Hepatocyte (in vitro differentiated cells): ENCODE measurements at regions not wholly inside any gene's neighbourhood (a gene's known extent, or its start where the extent isn't known, plus 50 kb on each side); places are given as distances from the start of the nearest gene placed in this dataset.

Source experiments
- DNase-seq: peaks from one replicate; pipeline ENCODE4 v3.0.0-alpha.2; 2016; ENCODE audit warnings: low spot score
- H2AFZ ChIP-seq: fragments of 200-600 bp; sonication (generic); 2 replicates; pipeline ENCODE4 v1.6.0; 2016; ENCODE audit warnings: antibody characterized with exemption, mild to moderate bottlenecking
- H3K27ac ChIP-seq: fragments of 200-600 bp; sonication (generic); 2 replicates; pipeline ENCODE4 v1.5.1; 2016; ENCODE audit warnings: mild to moderate bottlenecking
- H3K27me3 ChIP-seq: fragments of 200-600 bp; sonication (generic); 2 replicates; pipeline ENCODE4 v1.6.1; 2016
- H3K36me3 ChIP-seq: fragments of 200-600 bp; sonication (generic); replicated peaks from 2 replicates; pipeline ENCODE4 v1.5.1; 2016; ENCODE audit warnings: low read depth; ENCODE audit not compliant: insufficient read depth
- H3K4me1 ChIP-seq: fragments of 200-600 bp; sonication (generic); 2 replicates; pipeline ENCODE4 v1.5.1; 2016; ENCODE audit warnings: mild to moderate bottlenecking, moderate library complexity; ENCODE audit not compliant: insufficient read depth
- H3K4me2 ChIP-seq: fragments of 200-600 bp; sonication (generic); 2 replicates; pipeline ENCODE4 v1.6.0; 2016
- H3K4me3 ChIP-seq: fragments of 200-600 bp; sonication (generic); 2 replicates; pipeline ENCODE4 v1.5.1; 2016; ENCODE audit warnings: mild to moderate bottlenecking
- H3K79me2 ChIP-seq: fragments of 200-600 bp; sonication (generic); 2 replicates; pipeline ENCODE4 v1.6.0; 2017; ENCODE audit warnings: mild to moderate bottlenecking
- H3K9me2 ChIP-seq: fragments of 200-600 bp; sonication (generic); replicated peaks from 2 replicates; pipeline ENCODE4 v1.6.0; 2017; ENCODE audit warnings: mild to moderate bottlenecking; ENCODE audit not compliant: insufficient read depth
- H3K9me3 ChIP-seq: fragments of 200-600 bp; sonication (generic); 2 replicates; pipeline ENCODE4 v1.5.1; 2016; ENCODE audit warnings: low read depth, mild to moderate bottlenecking
- H4K20me1 ChIP-seq: fragments of 200-600 bp; sonication (generic); 2 replicates; pipeline ENCODE4 v1.6.0; 2016; ENCODE audit warnings: mild to moderate bottlenecking; ENCODE audit not compliant: insufficient read depth, poor library complexity, severe bottlenecking
- EZH2 ChIP-seq: fragments of 200-600 bp; sonication (generic); IDR thresholded peaks from 2 replicates; pipeline ENCODE4 v1.6.1; 2016; ENCODE audit warnings: antibody characterized with exemption, mild to moderate bottlenecking, borderline replicate concordance
- EZH2phosphoT487 ChIP-seq: fragments of 200-600 bp; sonication (generic); IDR thresholded peaks from one replicate; pipeline ENCODE4 v1.6.1; 2018; ENCODE audit warnings: antibody characterized with exemption, mild to moderate bottlenecking, low read depth, moderate library complexity; ENCODE audit not compliant: unreplicated experiment, severe bottlenecking
- WGBS: methylation state at CpG from one replicate; pipeline ENCODE4 v1.1.6; 2016; ENCODE audit warnings: low lambda C conversion rate; ENCODE audit errors: missing lambda C conversion rate; 5-methylcytosine and 5-hydroxymethylcytosine counted together
- TF ChIP-seq, protein P1 (sequence below): fragments of 200-600 bp; sonication (generic); IDR thresholded peaks from 2 replicates; pipeline ENCODE4 v1.5.1; 2016; ENCODE audit warnings: antibody characterized with exemption, mild to moderate bottlenecking; ENCODE audit not compliant: poor library complexity

DNA sequence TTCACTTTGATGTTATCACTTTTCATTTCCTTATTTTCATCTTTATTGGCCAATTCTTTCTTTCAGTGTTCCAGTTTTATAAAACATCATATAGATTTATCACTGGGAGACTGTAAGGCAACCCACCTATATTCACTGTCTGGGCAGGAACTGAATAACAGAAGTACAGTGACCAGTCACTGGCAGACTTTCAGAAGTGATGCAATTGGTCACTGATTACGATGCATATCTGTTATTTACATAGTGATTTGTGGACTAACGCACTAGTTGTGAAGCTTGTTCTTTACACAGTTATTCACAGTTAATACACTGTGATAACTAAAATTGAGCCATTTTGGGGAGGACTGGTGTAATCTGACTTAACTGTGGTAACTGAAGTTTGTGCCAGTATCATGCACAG, 190.2 kb upstream of the DPH6 start:
- Histone ChIP-seq H3K79me2 (no peaks in the 10 kb centered on the region), H3K4me3 (no peak overlapping the region), H3K27ac (no peak overlapping the region), H3K27me3 (no peaks in the 10 kb centered on the region), H3K9me3 (no peaks in the 10 kb centered on the region), H3K9me2 (no peaks in the 10 kb centered on the region), H3K36me3 (no peaks in the 10 kb centered on the region), H3K4me1 (peaks cover 5% of the 10 kb centered on the region), H3K4me2 (no peak overlapping the region), H2AFZ (no peak overlapping the region), H4K20me1 (no peaks in the 10 kb centered on the region)
- DNase-seq = no peak
- 68% methylated on average over 2 of the region's 2 CpGs for WGBS
- TF ChIP-seq, protein P1, sequence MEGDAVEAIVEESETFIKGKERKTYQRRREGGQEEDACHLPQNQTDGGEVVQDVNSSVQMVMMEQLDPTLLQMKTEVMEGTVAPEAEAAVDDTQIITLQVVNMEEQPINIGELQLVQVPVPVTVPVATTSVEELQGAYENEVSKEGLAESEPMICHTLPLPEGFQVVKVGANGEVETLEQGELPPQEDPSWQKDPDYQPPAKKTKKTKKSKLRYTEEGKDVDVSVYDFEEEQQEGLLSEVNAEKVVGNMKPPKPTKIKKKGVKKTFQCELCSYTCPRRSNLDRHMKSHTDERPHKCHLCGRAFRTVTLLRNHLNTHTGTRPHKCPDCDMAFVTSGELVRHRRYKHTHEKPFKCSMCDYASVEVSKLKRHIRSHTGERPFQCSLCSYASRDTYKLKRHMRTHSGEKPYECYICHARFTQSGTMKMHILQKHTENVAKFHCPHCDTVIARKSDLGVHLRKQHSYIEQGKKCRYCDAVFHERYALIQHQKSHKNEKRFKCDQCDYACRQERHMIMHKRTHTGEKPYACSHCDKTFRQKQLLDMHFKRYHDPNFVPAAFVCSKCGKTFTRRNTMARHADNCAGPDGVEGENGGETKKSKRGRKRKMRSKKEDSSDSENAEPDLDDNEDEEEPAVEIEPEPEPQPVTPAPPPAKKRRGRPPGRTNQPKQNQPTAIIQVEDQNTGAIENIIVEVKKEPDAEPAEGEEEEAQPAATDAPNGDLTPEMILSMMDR = no peak
- TF ChIP-seq EZH2 (no peak), EZH2phosphoT487 (no peak)

DNA sequence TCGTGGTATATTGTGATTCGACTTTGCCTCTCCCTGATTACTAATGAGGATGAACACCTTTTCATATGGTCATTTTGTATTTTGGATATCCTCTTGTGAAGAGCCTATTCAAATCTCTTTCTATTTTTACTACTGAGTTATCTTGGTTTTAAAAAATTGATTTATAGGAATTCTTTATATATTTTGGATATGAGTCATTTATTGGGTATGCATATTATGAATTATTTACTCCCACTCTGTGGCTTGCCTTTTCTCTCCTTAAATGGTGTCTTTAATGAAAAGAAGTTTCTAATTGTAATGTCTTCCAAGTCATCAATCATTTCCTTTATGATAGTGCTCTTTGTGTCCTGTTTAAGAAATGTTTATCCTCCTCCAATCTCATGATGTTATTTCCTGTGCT, 191.5 kb upstream of the DPH6 start:
- Histone ChIP-seq H2AFZ (no peak overlapping the region), H3K27me3 (no peaks in the 10 kb centered on the region), H3K36me3 (no peaks in the 10 kb centered on the region), H3K9me2 (no peaks in the 10 kb centered on the region), H3K27ac (no peak overlapping the region), H3K79me2 (no peaks in the 10 kb centered on the region), H3K4me2 (no peak overlapping the region), H4K20me1 (no peaks in the 10 kb centered on the region), H3K9me3 (no peaks in the 10 kb centered on the region), H3K4me3 (no peak overlapping the region), H3K4me1 (peaks cover 5% of the 10 kb centered on the region)
- no peak for TF ChIP-seq EZH2phosphoT487
- TF ChIP-seq, protein P1 = no peak
- no peak for TF ChIP-seq EZH2
- no peak for DNase-seq
- 94% methylated on average over 2 of the region's 2 CpGs for WGBS

DNA sequence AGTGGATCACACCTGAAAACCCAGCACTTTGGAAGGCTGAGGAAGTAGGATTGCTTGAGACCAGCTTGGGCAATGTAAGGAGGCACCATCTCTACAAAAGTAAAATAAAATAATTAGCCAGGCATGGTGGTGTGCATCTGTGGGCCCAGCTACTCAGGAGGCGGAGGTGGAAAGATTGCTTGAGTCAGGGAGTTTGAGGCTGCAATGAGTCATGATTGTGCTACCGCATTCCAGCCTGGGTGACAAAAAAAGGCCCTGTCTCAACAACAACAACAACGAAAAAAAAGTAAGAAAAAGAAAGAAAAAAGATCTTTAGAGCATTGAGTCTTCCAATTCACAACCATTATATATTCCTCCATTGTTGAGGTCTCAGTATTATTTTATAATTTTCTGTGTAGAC, 192.4 kb upstream of the DPH6 start:
- TF ChIP-seq EZH2phosphoT487 (no peak), EZH2 (no peak)
- TF ChIP-seq, protein P1 = no peak
- H3K9me3 ChIP-seq = no peaks in the 10 kb centered on the region
- peaks cover 5% of the 10 kb centered on the region for H3K4me1 ChIP-seq
- H2AFZ ChIP-seq = no peak overlapping the region
- WGBS = 84% methylated on average over 3 of the region's 3 CpGs
- no peak for DNase-seq
- H3K27ac ChIP-seq = no peak overlapping the region
- H3K79me2 ChIP-seq = no peaks in the 10 kb centered on the region
- no peak overlapping the region for H3K4me3 ChIP-seq
- no peaks in the 10 kb centered on the region for H3K27me3 ChIP-seq
- no peaks in the 10 kb centered on the region for H3K36me3 ChIP-seq
- no peaks in the 10 kb centered on the region for H3K9me2 ChIP-seq
- H3K4me2 ChIP-seq = no peak overlapping the region
- H4K20me1 ChIP-seq = no peaks in the 10 kb centered on the region

DNA sequence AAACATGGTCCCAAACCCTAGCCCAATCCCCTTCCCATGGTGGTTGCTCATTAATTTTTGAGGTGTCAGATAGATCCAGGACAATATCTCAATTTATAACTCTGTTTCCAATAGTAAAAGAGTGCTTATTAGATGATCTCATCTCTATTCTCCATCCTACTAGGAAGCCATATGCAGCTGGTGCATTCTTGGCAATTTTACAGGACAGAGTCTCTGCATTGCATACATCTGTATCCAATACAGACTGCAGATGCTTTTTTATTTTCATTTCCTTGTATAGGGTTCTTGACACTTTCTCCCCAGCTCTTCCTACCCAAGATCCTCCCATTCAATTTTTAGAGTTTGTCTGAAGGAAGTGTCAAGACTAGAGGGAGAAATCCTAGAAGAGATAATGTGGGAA, 194.8 kb upstream of the DPH6 start:
- Histone ChIP-seq H3K4me2 (no peak overlapping the region), H4K20me1 (no peaks in the 10 kb centered on the region), H3K27me3 (no peaks in the 10 kb centered on the region), H3K4me1 (no peaks in the 10 kb centered on the region), H3K9me2 (no peaks in the 10 kb centered on the region), H3K27ac (no peak overlapping the region), H3K36me3 (no peaks in the 10 kb centered on the region), H3K4me3 (no peak overlapping the region), H3K9me3 (no peaks in the 10 kb centered on the region), H3K79me2 (no peaks in the 10 kb centered on the region), H2AFZ (no peak overlapping the region)
- TF ChIP-seq EZH2 = no peak
- TF ChIP-seq EZH2phosphoT487 = no peak
- TF ChIP-seq, protein P1 = no peak
- DNase-seq = no peak
